GDM1 (cell line): ENCODE measurements at regions not wholly inside any gene's neighbourhood (a gene's known extent, or its start where the extent isn't known, plus 50 kb on each side); places are given as distances from the start of the nearest gene placed in this dataset.
"Not testable (repeated sequence)": the region's sequence is repeated elsewhere in the genome, so short reads cannot be mapped to it uniquely, and the experiment has no call there.

Experiments used
- DNase-seq: peaks from one replicate; lab custom pipeline; 2025; lab: John Stamatoyannopoulos, UW

DNA sequence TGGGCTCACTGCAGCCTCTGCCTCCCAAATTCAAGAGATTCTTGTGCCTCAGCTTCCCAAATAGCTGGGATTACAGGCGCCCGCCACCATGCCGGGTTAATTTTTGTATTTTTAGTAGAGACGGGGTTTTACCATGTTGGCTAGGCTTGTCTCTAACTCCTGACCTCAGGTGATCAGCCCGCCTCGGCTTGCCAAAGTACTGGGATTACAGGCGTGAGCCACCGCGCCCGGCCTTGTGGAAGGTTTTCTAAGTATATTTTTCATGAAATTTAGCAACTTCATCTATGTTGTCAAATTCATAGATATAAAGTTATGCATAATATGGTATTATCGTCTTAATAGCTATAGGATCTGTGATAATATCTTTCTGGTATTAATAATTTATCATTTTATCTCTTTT lies 275.6 kb upstream of the GRM7 start:
- DNase-seq: no peak

DNA sequence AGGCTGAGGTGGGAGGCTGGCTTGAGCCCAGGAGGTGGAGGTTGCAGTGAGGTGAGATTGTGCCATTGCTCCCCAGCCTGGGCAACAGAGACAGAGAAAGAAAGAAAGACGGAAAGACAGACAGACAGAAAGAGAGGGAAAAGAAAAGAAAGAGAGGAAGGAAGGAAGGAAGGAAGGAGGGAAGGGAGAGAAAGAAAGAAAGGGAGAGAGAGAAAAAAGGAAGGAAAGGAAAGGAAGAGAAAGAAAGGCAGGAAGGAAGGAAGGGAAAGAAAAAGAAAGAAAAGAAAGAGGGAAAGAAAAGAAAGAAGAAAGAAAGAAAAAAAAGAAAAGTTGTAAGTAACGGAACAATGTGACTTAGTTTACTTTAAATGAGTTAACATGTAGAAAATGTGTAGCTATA lies 260.7 kb upstream of the GRM7 start:
- no peak for DNase-seq

DNA sequence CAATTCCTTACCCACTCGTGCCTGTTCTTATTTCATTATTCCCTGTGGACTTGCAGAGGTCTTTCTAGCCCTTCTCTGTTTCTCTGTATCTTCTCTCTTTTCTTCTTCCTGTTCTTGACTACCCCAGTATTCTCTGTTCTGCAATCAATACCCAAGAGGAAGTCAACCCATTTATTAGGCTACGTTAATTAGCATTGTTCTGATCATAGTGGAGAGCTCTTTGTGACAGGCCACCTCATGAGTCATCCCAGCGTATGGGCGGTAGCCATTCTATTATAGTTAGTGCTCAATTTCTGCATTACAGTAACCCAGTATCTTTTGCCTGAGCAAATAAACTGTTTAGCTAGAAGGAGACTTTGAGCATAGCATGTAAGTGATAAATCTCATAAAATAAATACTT lies 259.5 kb upstream of the GRM7 start:
- DNase-seq: no peak

- DNase-seq: no peak
Observed at GRCh38 chr3:6602329-6602728, 258.6 kb upstream of the GRM7 start.

GRCh38 chr3:6605227-6605626 lies 255.7 kb upstream of the GRM7 start:
- no peak for DNase-seq

DNA sequence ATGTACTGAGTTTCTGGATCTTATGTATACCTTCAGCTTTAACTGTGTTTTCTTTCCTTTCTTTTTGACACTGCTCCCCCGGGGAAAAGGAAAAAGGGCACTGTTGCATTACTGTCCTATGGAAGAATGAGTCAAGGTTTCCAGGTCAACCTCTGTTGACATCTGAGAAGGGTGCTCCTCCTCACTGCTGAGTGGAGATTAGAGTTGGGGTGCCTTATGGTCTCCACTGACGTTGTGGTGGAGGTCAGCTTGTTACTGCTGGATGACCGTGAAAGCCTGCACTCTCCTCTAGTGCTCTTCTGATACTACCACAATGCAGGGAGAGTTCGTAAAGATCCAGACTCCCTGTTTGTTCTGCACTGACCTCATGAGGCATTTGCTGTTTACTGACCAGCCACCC lies 252.1 kb upstream of the GRM7 start:
- DNase-seq: no peak

GRCh38 chr3:6612034-6612616 lies 248.8 kb upstream of the GRM7 start:
- no peak for DNase-seq

DNA sequence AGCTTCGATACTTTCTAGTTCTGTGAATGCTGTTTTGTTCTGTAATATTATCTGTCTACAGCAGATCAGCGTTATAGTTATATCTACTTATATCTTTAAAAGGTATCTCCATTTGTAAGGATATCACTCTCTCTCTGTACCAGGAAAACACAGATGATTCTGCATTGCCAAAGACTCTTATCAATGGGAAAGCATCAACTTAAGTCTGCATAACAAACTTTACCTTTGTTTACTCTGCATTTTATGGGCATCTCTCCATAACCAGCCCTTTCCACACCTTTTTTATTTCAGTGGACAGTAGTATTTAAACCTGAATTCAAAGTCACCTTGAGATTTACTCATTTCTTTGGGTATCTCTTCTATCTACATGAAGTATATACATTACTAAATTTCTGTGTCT lies 238.7 kb upstream of the GRM7 start:
- no peak for DNase-seq

DNA sequence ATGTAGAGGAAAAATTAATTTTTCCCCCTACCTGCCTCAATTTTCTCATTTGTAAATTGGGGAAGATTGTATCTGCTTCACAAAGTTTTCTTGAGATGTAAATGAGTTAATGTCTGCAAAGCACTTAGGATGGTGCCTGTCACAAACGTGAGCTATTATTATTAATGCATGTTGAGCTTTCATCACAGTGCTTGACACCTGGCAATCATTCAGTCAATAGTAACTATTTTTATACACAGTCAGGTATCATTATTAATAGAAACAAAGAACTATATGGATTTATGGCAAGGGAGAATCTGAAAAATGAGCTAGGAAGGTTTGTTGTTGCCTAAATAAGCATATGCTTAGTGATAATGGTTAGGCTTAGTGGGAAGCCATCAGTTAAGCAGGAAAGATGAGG lies 238.2 kb upstream of the GRM7 start:
- DNase-seq: no peak

DNA sequence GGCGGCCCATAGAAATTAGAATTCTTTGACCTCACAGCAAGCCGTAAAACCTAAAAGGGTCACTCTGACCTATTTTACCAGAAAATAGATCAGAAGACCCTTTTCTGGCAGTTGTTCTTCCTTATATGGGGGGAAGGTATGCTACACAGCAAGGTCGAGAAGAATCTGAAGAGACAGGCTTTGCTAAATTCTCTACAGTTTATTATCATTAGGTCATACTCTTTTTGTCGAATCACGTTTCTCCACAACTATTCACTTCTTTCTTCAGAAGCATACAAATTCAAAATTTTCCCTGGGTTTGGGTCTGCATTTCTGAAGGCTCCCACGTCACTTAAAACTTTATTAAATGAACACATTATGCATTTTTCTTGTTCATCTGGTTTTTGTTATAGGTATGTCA lies 229.5 kb upstream of the GRM7 start:
- no peak for DNase-seq

GRCh38 chr3:6640907-6641306 lies 220.0 kb upstream of the GRM7 start:
- DNase-seq: no peak

DNA sequence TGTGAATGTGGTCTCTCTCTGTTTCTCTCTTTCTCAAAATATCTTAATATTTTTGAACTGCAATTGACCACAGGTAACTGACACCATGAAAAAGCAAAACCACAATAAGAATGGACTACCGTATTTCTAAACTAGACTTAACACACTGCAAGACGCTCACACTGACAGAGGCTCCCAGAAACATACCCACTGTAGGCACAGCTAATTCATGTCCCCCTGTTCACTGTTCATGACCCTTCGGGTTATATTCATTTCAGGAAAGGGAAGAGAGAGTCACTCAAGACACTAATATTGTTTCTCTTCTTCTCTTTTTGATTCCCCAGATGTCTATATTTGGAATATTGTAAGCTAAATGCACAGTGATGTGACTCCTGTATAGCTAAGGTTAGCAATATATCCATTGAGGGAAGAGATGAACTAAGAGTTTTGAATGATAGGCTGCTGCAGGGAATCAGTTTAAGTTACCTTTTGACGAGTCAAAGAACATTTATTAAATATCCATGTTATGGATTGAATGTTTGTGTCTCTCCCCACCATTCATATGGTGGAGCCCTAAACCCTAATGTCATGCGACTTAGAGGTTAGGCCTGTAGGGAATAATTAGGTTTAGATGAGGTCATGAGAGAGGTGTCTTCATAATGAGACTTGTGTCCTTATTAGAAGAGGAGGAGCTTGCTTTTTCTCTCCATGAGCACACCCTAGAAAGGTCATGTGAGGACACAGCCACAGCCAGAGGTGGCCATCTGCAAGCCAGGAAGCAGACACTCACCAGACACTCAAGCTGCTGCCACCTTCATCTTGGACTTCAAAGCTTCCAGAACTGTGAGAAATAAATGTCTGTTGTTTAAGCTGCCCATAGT lies 216.6 kb upstream of the GRM7 start:
- no peak for DNase-seq

DNA sequence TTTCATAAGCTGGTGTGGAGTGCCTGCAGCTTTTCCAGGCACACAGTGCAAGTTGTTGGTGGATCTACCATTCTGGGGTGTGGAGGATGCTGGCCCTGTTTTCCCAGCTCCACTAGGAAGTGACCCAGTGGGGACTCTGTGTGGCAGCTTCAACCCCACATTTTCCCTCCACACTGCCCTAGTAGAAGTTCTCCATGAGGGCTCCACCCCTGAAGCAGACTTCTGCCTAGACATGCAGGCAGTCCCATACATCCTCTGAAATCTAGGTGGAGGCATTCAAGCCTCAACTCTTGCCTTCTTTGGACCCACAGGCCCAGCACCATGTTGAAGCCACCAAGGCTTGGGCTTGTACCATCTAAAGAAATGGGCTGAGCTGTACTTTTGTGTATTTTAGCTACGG lies 206.2 kb upstream of the GRM7 start:
- no peak for DNase-seq

- DNase-seq: no peak
Observed at GRCh38 chr3:6655275-6655674, 205.6 kb upstream of the GRM7 start.

DNA sequence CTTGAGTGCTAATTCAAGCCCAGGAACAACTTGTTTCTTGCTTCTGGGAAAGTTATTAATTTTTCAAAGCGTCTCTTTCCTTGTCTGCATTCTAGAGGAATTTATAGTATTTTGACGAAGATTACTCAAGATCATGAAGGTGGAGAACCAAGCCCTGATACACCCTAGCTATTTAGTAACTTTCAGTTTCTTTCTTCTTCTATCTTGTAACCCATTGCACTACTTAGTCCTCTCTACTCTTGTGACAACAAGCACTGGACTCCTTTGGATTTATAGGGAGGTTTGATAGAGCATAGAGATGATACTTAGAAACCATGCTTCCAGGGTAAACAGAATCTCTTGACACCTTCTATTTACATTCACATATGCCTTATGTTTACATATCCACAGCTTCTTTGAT lies 203.3 kb upstream of the GRM7 start:
- no peak for DNase-seq

GRCh38 chr3:6667354-6667753 lies 193.6 kb upstream of the GRM7 start:
- no peak for DNase-seq

- no peak for DNase-seq
Observed at GRCh38 chr3:6671363-6671762, 189.6 kb upstream of the GRM7 start.

DNA sequence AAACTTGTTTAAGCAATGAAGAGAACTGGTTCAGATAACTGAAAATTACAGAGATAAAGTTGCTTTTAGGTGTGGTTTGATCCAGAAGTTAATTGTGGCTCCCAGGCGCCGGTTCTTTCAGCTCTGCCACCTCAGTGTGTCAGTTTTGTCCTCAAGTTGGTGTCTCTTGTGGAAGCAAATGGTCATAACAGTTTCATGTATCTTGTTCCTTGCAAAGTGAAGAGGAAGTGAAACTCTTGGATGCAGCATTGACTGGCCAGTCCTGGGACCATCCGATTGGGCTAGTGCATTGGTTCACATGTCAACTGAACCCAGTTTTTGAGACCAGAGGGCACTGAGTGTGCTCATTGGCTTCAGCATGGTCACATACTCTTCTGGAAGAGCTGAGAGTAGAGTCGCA lies 181.4 kb upstream of the GRM7 start:
- DNase-seq: no peak

- no peak for DNase-seq
Observed at GRCh38 chr3:6680119-6680806, 180.7 kb upstream of the GRM7 start.

GRCh38 chr3:6697285-6697684 lies 163.6 kb upstream of the GRM7 start:
- DNase-seq: no peak

DNA sequence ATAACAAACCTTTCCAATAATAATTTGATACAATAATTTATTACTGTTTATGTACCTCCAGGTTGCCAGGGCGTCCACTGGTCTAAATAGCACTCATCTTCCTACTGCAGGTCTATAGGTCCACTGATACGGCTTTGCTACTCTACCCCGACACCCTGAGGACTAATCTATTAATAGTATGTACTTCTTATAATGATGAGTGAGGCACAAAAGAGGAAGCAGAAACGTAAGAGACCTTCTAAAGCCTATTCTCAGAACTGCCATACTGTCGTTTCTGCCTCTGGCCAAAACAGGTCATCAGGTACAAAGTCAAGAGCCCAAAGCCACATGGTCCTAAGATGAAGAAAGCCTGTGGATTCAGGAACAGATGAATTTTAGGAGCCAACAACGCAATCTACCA lies 163.2 kb upstream of the GRM7 start:
- DNase-seq: no peak

DNA sequence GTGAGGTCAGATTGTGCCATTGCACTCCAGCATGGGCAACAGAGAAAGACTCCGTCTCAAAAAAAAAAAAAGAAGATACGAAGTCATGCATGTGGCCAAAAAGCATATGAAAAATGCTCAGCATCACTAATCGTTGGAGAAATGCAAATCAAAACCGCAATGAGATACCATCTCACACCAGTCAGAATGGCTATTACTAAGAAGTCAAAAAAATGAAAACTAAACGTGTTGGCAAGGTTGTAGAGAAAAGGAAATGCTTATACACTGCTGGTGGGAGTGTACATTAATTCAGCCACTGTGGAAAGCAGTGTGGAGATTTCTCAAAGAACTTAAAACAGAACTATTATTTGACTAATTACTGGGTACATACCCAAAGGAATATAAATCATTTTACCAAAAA lies 156.1 kb upstream of the GRM7 start:
- not testable (repeated sequence) for DNase-seq

DNA sequence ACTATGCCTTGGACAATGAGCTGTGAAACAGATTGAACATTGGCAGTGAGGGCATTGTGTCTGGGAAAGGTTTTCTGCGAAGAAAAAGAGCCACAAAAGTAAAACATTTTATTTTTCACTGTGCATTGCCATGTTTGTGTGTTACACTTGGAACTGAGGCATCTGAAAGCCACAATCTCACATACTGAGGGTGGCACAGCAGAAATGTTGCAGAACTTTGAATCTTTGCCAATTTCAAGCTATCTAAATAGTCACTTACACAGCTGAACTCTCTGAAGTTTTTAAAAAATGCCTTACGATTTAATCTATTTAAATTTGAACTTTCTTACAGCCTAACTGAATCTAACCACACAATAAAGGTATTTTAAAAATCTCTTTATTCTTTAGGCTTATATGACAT lies 154.1 kb upstream of the GRM7 start:
- DNase-seq: no peak
